ENCODE measurements at regions not wholly inside any gene's neighbourhood (a gene's known extent, or its start where the extent isn't known, plus 50 kb on each side); places are given as distances from the start of the nearest gene placed in this dataset.
A peak's percentile ranks its signal among the peaks of the same experiment; 100 is the strongest.

- no peak overlapping the region for H3K4me3 ChIP-seq
- no peak overlapping the region for H3K27ac ChIP-seq
- no peak for DNase-seq (ENCODE audit: low spot score in 2 of 2)
- 96% methylated on average over 7 of the region's 12 CpGs for WGBS
- TF ChIP-seq CTCF (IDR thresholded peaks at IDR 0.05): no peak
- TF ChIP-seq EP300 (IDR thresholded peaks at IDR 0.05): no peak
- no peak for TF ChIP-seq POLR2A (IDR thresholded peaks at IDR 0.05)
- no peak for TF ChIP-seq POLR2AphosphoS5 (IDR thresholded peaks at IDR 0.05)
- H3K4me1 ChIP-seq: peaks cover 5% of the 10 kb centered on the region
- no peaks in the 10 kb centered on the region for H3K9me3 ChIP-seq
- H3K36me3 ChIP-seq: no peaks in the 10 kb centered on the region
- H3K27me3 ChIP-seq: no peaks in the 10 kb centered on the region
Observed at GRCh38 chr2:16284941-16285625, 344.7 kb downstream of the MYCN start.

GRCh38 chr2:16283071-16283850 is 342.9 kb downstream of the MYCN start:
- H3K4me3 ChIP-seq: no peak overlapping the region
- H3K4me1 ChIP-seq: peaks cover 5% of the 10 kb centered on the region
- 88% methylated on average over 10 of the region's 10 CpGs for WGBS
- H3K27ac ChIP-seq: no peak overlapping the region
- H3K9me3 ChIP-seq: no peaks in the 10 kb centered on the region
- H3K27me3 ChIP-seq: no peaks in the 10 kb centered on the region
- DNase-seq (ENCODE audit: low spot score in 2 of 2): no peak
- TF ChIP-seq POLR2A (IDR thresholded peaks at IDR 0.05): no peak
- TF ChIP-seq CTCF (IDR thresholded peaks at IDR 0.05): no peak
- TF ChIP-seq EP300 (IDR thresholded peaks at IDR 0.05): no peak
- no peak for TF ChIP-seq POLR2AphosphoS5 (IDR thresholded peaks at IDR 0.05)
- no peaks in the 10 kb centered on the region for H3K36me3 ChIP-seq

- Histone ChIP-seq H3K4me1 (peaks cover 5% of the 10 kb centered on the region), H3K27ac (no peak overlapping the region), H3K27me3 (no peaks in the 10 kb centered on the region), H3K4me3 (no peak overlapping the region), H3K9me3 (no peaks in the 10 kb centered on the region), H3K36me3 (no peaks in the 10 kb centered on the region)
- WGBS: 64% methylated on average over 2 of the region's 2 CpGs
- TF ChIP-seq EP300 (IDR thresholded peaks at IDR 0.05): no peak
- no peak for TF ChIP-seq POLR2AphosphoS5 (IDR thresholded peaks at IDR 0.05)
- no peak for TF ChIP-seq POLR2A (IDR thresholded peaks at IDR 0.05)
- no peak for TF ChIP-seq CTCF (IDR thresholded peaks at IDR 0.05)
- DNase-seq (ENCODE audit: low spot score in 2 of 2): no peak
Observed at GRCh38 chr2:16282511-16282910, 342.2 kb downstream of the MYCN start.

GRCh38 chr2:16281451-16282335 is 341.3 kb downstream of the MYCN start:
- WGBS: 59% methylated on average over 20 of the region's 20 CpGs
- H3K36me3 ChIP-seq: no peaks in the 10 kb centered on the region
- DNase-seq (ENCODE audit: low spot score in 2 of 2): no peak
- H3K27ac ChIP-seq: no peak overlapping the region
- H3K4me1 ChIP-seq: peaks cover 5% of the 10 kb centered on the region
- H3K27me3 ChIP-seq: no peaks in the 10 kb centered on the region
- TF ChIP-seq POLR2AphosphoS5 (IDR thresholded peaks at IDR 0.05) (no peak), POLR2A (IDR thresholded peaks at IDR 0.05) (no peak), EP300 (IDR thresholded peaks at IDR 0.05) (no peak), CTCF (IDR thresholded peaks at IDR 0.05) (peak in 1 of 2 donors; percentile 16)
- no peak overlapping the region for H3K4me3 ChIP-seq
- H3K9me3 ChIP-seq: no peaks in the 10 kb centered on the region
